ENCODE measurements at regions not wholly inside any gene's neighbourhood (a gene's known extent, or its start where the extent isn't known, plus 50 kb on each side); places are given as distances from the start of the nearest gene placed in this dataset.

DNA sequence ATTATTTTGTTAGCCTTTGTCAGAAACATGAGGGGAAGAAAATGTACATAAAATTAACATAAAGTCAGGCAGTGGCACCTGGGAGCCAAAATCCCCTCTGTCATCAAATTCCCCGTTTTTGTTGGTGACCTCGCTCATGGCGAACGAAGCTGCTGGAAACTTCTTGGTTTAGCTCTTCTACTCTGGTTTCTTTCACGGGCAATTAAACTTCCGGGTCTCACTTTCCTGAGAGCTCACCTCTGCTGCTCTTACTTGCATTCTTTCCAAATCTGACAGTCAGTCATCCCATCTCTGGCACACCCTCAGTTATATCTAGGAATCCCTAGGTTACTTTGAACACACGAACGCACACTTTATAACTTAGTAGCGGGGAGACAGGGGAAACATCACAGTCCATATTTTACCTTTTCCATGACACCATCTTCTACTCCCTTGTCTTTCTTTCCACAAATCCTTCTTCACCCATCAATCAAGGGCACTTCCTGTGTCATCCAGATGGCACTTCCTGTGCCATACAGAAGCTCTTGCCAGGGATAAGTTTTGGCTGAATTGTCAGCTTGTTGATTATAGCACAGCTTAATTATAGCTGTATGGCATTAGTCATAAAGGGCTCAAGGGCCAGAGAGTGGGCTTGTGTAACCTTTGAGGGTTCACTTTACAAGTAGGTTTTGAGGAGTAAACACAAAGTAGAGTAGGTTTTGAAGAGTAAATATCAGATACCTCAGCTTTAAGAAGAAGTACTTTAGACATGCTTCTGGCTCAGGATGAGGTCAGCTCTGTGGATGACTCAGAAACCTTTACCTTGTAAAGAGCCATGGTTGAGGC is 105.1 kb downstream of the GATA3 start:
- no peak overlapping the region for H3K18ac ChIP-seq (ENCODE audit: low read depth, low read length)
- H3K27ac ChIP-seq (ENCODE audit: insufficient read depth, low read length), result no peak overlapping the region
- no TSS peak for BruUV-seq (replicated peaks)
- no peak overlapping the region for H2AFZ ChIP-seq (replicated peaks; ENCODE audit: low read length, poor library complexity)
- H3K4me2 ChIP-seq (ENCODE audit: low read depth, low read length), result no peak overlapping the region
- H2BK5ac ChIP-seq (ENCODE audit: low read depth, low read length, poor library complexity, severe bottlenecking), result no peak overlapping the region
- ChIA-PET CTCF (no interaction called here), POLR2A (ENCODE audit: unreplicated experiment) (no interaction called here)
- H2BK120ac ChIP-seq (ENCODE audit: low read depth, low read length), result no peak overlapping the region
- H4K5ac ChIP-seq (ENCODE audit: low read depth, low read length), result no peak overlapping the region
- TF ChIP-seq MAFK (IDR thresholded peaks at IDR 0.05; ENCODE audit: low read depth, low read length) (no peak), CTCF (conservative IDR thresholded peaks at IDR 0.05; ENCODE audit: low read depth, low read length) (no peak), USF2 (IDR thresholded peaks at IDR 0.05; ENCODE audit: low read depth, low read length) (no peak), RCOR1 (IDR thresholded peaks at IDR 0.05; ENCODE audit: insufficient replicate concordance, low read length) (no peak), CEBPB (IDR thresholded peaks at IDR 0.05; ENCODE audit: low read depth, low read length) (no peak), RFX5 (IDR thresholded peaks at IDR 0.05; ENCODE audit: low read depth, low read length) (no peak), BHLHE40 (IDR thresholded peaks at IDR 0.05; ENCODE audit: low read depth, low read length) (no peak), POLR2A (IDR thresholded peaks at IDR 0.05; ENCODE audit: low read depth, low read length) (no peak), MXI1 (IDR thresholded peaks at IDR 0.05; ENCODE audit: borderline replicate concordance, low read depth, low read length) (no peak), CHD1 (IDR thresholded peaks at IDR 0.05; ENCODE audit: low read depth, low read length) (no peak), MAZ (IDR thresholded peaks at IDR 0.05; ENCODE audit: borderline replicate concordance, low read depth, low read length) (no peak), NFE2L2 (IDR thresholded peaks at IDR 0.05; ENCODE audit: low read depth, low read length) (no peak), RAD21 (IDR thresholded peaks at IDR 0.05; ENCODE audit: low read length) (no peak), SMC3 (IDR thresholded peaks at IDR 0.05; ENCODE audit: low read depth, low read length) (no peak), FOS (IDR thresholded peaks at IDR 0.05; ENCODE audit: low read depth, low read length) (no peak)
- TF ChIP-seq, protein P1, sequence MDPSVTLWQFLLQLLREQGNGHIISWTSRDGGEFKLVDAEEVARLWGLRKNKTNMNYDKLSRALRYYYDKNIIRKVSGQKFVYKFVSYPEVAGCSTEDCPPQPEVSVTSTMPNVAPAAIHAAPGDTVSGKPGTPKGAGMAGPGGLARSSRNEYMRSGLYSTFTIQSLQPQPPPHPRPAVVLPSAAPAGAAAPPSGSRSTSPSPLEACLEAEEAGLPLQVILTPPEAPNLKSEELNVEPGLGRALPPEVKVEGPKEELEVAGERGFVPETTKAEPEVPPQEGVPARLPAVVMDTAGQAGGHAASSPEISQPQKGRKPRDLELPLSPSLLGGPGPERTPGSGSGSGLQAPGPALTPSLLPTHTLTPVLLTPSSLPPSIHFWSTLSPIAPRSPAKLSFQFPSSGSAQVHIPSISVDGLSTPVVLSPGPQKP (IDR thresholded peaks at IDR 0.05; ENCODE audit: borderline replicate concordance, low read depth, low read length), result no peak
- dilution Hi-C loops (cut with HindIII; ENCODE audit: low sequenced_read_pairs, unreplicated experiment) (no loop called here), intact Hi-C loops (cut with micrococcal nuclease) (no loop called here), in situ Hi-C loops (cut with MboI; ENCODE audit: low sequenced_read_pairs) (no loop called here)
- H3K4me3 ChIP-seq (ENCODE audit: insufficient read depth, low read depth, low read length), result no peak overlapping the region
- H4K91ac ChIP-seq (ENCODE audit: insufficient read depth, low read depth, low read length), result no peak overlapping the region
- ATAC-seq (ENCODE audit: low read depth), result no peak
- peaks cover 19% of the 10 kb centered on the region for H3K9me3 ChIP-seq (ENCODE audit: control insufficient read depth, insufficient read depth, low read length)
- H3K4ac ChIP-seq (ENCODE audit: low read depth, low read length), result no peak overlapping the region
- H3K9me1 ChIP-seq (ENCODE audit: insufficient read depth, low read length), result no peaks in the 10 kb centered on the region
- H3K14ac ChIP-seq (replicated peaks; ENCODE audit: low read depth, low read length), result no peak overlapping the region
- no peak overlapping the region for H3K23ac ChIP-seq (ENCODE audit: low read depth, low read length)
- no peaks in the 10 kb centered on the region for H3K79me1 ChIP-seq (ENCODE audit: low read depth in 1 of 2, low read length in 2 of 2)
- H3K4me1 ChIP-seq (ENCODE audit: control insufficient read depth, insufficient read depth, low read length), result no peaks in the 10 kb centered on the region
- no peak overlapping the region for H2BK20ac ChIP-seq (ENCODE audit: low read depth, low read length)
- no peak overlapping the region for H2AK5ac ChIP-seq (ENCODE audit: low read depth, low read length)
- H3K9ac ChIP-seq (ENCODE audit: low read depth, low read length), result no peak overlapping the region
- no peak for DNase-seq
- H3K27me3 ChIP-seq (ENCODE audit: control insufficient read depth, insufficient read depth, low read length), result no peaks in the 10 kb centered on the region
- H3K36me3 ChIP-seq (ENCODE audit: control insufficient read depth, insufficient read depth, low read length), result no peaks in the 10 kb centered on the region
- no peak overlapping the region for H2BK15ac ChIP-seq (ENCODE audit: low read depth, low read length)
- H2AK9ac ChIP-seq (replicated peaks; ENCODE audit: low read depth, low read length, poor library complexity), result no peak overlapping the region
- H4K8ac ChIP-seq (ENCODE audit: low read depth in 2 of 2, low read length in 2 of 2), result no peak overlapping the region
- H4K20me1 ChIP-seq (ENCODE audit: insufficient read depth, low read length), result no peaks in the 10 kb centered on the region
- 63% methylated on average over 6 of the region's 9 CpGs; no CpG with 5 or more reads in 1 of the 2 experiments for WGBS, 2 experiments (ENCODE audit: extremely low coverage in 2 of 2, insufficient read length in 1 of 2)
- no peak overlapping the region for H3K56ac ChIP-seq (ENCODE audit: extremely low read depth, insufficient read depth, low read length)

Data from IMR-90 (cell line).